ENCODE measurements at regions not wholly inside any gene's neighbourhood (a gene's known extent, or its start where the extent isn't known, plus 50 kb on each side); places are given as distances from the start of the nearest gene placed in this dataset.

- no peak for DNase-seq (ENCODE audit: low read depth)
Observed at GRCh38 chr12:94062194-94062593, 86.2 kb upstream of the PLXNC1 start.

- DNase-seq (ENCODE audit: low read depth) = no peak
Observed at GRCh38 chr12:94062796-94063635, 85.4 kb upstream of the PLXNC1 start.

GRCh38 chr12:94070520-94070919 lies 77.9 kb upstream of the PLXNC1 start:
- DNase-seq (ENCODE audit: low read depth) = no peak

- DNase-seq (ENCODE audit: low read depth) = no peak
Observed at GRCh38 chr12:94071258-94071657, 77.1 kb upstream of the PLXNC1 start.

GRCh38 chr12:94073441-94074051 lies 74.8 kb upstream of the PLXNC1 start:
- DNase-seq (ENCODE audit: low read depth) = no peak

- DNase-seq (ENCODE audit: low read depth) = no peak
Observed at GRCh38 chr12:94074216-94074979, 74.0 kb upstream of the PLXNC1 start.

GRCh38 chr12:94074980-94075629 lies 73.3 kb upstream of the PLXNC1 start:
- peak; percentile 63 for DNase-seq (ENCODE audit: low read depth)

GRCh38 chr12:94077209-94077608 lies 71.2 kb upstream of the PLXNC1 start:
- DNase-seq (ENCODE audit: low read depth) = no peak

GRCh38 chr12:94078138-94078723 lies 70.1 kb upstream of the PLXNC1 start:
- DNase-seq (ENCODE audit: low read depth) = no peak

GRCh38 chr12:94078736-94079509 lies 69.5 kb upstream of the PLXNC1 start:
- DNase-seq (ENCODE audit: low read depth) = no peak

GRCh38 chr12:94079566-94080340 lies 68.6 kb upstream of the PLXNC1 start:
- DNase-seq (ENCODE audit: low read depth) = no peak

- no peak for DNase-seq (ENCODE audit: low read depth)
Observed at GRCh38 chr12:94080341-94081009, 67.9 kb upstream of the PLXNC1 start.

- no peak for DNase-seq (ENCODE audit: low read depth)
Observed at GRCh38 chr12:94082690-94083089, 65.7 kb upstream of the PLXNC1 start.

- no peak for DNase-seq (ENCODE audit: low read depth)
Observed at GRCh38 chr12:94089891-94090290, 58.5 kb upstream of the PLXNC1 start.

- no peak for DNase-seq (ENCODE audit: low read depth)
Observed at GRCh38 chr12:94091624-94092023, 56.8 kb upstream of the PLXNC1 start.

GRCh38 chr12:94092516-94093241 lies 55.7 kb upstream of the PLXNC1 start:
- DNase-seq (ENCODE audit: low read depth) = no peak

GRCh38 chr12:94094700-94095099 lies 53.7 kb upstream of the PLXNC1 start:
- DNase-seq (ENCODE audit: low read depth) = no peak

GRCh38 chr12:94095618-94096017 lies 52.8 kb upstream of the PLXNC1 start:
- DNase-seq (ENCODE audit: low read depth) = no peak

GRCh38 chr12:94098466-94098865 lies 49.9 kb upstream of the PLXNC1 start:
- peak; percentile 64 for DNase-seq (ENCODE audit: low read depth)

Data from Daoy (cell line).